ENCODE measurements at regions not wholly inside any gene's neighbourhood (a gene's known extent, or its start where the extent isn't known, plus 50 kb on each side); places are given as distances from the start of the nearest gene placed in this dataset.

DNA sequence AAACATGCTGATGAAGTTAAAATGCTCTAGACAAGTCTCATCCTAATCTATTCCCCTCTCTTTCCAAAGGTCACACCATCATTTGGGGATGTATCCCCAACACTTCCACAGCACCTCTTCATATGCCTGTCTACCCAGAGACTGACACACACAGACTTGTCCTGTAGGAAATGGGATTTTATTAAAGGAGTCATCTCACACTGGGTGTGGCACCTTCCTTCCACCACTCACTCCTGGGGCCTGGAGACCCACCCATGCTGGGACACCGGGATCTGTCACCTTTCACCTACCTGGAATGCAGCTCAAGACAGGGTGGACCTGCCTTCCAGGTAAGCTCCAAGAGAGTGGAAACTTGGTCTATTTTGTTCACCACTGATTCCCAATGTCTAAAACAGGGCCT is 99.4 kb upstream of the HAND1 start:
- Histone ChIP-seq H3K4me1 (ENCODE audit: control insufficient read depth, insufficient read depth, low read length) (no peaks in the 10 kb centered on the region), H3K9ac (ENCODE audit: extremely low read depth, low read length, poor library complexity, severe bottlenecking) (no peak overlapping the region), H3K27me3 (ENCODE audit: control insufficient read depth, insufficient read depth, low read length, poor library complexity, severe bottlenecking) (no peaks in the 10 kb centered on the region), H3K36me3 (ENCODE audit: control insufficient read depth, insufficient read depth, low read length) (no peaks in the 10 kb centered on the region), H3K9me3 (ENCODE audit: control insufficient read depth, low read length) (no peaks in the 10 kb centered on the region), H3K27ac (ENCODE audit: low read depth, low read length) (no peak overlapping the region), H3K4me3 (ENCODE audit: low read length) (no peak overlapping the region)
- Mint-ChIP-seq H3K4me3 (no peak overlapping the region), H3K4me1 (peaks cover 20% of the 10 kb centered on the region), H3K9me3 (no peaks in the 10 kb centered on the region), H3K36me3 (ENCODE audit: low read depth) (no peaks in the 10 kb centered on the region), H3K27me3 (ENCODE audit: insufficient read depth) (peaks cover 2% of the 10 kb centered on the region), H3K27ac (no peak overlapping the region)
- TF ChIP-seq, protein P1, sequence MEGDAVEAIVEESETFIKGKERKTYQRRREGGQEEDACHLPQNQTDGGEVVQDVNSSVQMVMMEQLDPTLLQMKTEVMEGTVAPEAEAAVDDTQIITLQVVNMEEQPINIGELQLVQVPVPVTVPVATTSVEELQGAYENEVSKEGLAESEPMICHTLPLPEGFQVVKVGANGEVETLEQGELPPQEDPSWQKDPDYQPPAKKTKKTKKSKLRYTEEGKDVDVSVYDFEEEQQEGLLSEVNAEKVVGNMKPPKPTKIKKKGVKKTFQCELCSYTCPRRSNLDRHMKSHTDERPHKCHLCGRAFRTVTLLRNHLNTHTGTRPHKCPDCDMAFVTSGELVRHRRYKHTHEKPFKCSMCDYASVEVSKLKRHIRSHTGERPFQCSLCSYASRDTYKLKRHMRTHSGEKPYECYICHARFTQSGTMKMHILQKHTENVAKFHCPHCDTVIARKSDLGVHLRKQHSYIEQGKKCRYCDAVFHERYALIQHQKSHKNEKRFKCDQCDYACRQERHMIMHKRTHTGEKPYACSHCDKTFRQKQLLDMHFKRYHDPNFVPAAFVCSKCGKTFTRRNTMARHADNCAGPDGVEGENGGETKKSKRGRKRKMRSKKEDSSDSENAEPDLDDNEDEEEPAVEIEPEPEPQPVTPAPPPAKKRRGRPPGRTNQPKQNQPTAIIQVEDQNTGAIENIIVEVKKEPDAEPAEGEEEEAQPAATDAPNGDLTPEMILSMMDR (conservative IDR thresholded peaks at IDR 0.05): no peak
- no peak for DNase-seq
- WGBS, 2 experiments (ENCODE audit: insufficient coverage in 1 of 2, insufficient read length in 1 of 2): 95% methylated on average over 1 of the region's 1 CpG; no CpG with 5 or more reads in 1 of the 2 experiments

DNA sequence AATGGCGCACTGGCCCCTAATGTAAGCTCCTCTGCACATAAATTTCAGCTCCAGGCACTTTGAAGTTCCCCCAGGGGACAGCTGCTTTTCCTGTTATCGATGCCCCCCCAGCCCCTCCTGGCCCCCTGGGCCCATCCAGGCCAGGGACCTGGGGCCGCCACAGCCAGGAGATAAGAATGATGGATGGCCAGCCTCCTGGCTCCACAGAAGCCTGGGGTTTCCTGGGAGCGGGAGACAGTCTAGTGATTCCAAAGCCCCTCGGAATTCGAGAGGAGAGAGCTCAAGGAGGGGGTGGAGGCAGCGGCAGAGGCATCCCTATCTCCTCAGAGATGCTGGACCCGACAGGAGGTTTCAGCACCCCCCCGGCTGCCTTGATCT is 98.4 kb upstream of the HAND1 start:
- H3K4me1 ChIP-seq (ENCODE audit: control insufficient read depth, insufficient read depth, low read length): no peaks in the 10 kb centered on the region

DNA sequence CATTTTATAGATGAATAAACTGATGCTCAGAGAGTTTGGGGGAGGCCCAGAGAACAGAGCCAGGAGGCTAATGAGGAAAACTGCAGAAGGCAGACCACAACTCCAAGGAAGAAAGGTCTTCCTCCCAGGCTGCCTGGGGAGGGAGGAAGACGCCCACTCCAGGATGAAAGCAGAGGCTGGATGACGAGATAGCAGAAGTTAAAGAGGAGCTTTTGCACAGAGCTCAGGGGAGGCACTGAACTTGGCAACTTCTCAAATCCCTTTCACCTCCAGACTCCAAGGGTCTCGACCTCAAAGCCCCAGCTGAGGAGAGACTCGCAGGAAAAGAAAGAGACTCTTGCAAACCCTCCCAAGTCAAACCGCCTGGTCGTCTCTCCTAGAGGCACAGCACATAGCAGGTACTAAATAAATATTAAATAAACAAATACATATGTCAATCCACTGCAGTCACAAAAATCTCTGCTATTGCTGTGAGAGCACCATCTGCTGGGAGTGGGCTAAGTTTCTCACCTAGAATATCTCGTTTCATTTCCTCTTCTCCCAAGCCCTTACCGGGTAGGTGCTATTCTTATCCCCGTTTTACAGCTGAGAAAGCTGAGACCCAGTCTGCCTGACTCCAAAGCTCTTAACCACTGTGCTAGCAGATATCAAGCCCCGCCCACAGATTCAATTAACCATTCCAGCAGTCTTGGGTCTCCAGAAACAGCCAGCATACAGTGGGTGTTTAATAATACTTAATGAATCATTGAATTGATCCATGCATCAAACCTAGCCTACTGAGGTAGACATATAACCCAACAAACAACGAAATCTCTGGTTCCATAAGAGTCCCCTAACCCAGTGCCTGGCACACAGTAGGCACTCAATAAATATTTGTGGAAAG is 97.8 kb upstream of the HAND1 start:
- no peak overlapping the region for H3K27ac ChIP-seq (ENCODE audit: low read depth, low read length)
- TF ChIP-seq, protein P1 (conservative IDR thresholded peaks at IDR 0.05): peak; percentile 56
- no peak overlapping the region for H3K9ac ChIP-seq (ENCODE audit: extremely low read depth, low read length, poor library complexity, severe bottlenecking)
- H3K4me1 ChIP-seq (ENCODE audit: control insufficient read depth, insufficient read depth, low read length): no peaks in the 10 kb centered on the region
- H3K36me3 ChIP-seq (ENCODE audit: control insufficient read depth, insufficient read depth, low read length): no peaks in the 10 kb centered on the region
- no peaks in the 10 kb centered on the region for H3K36me3 Mint-ChIP-seq (ENCODE audit: low read depth)
- H3K4me3 ChIP-seq (ENCODE audit: low read length): no peak overlapping the region
- no peak overlapping the region for H3K4me3 Mint-ChIP-seq
- 47 to 63% methylated on average over 2 to 10 of the region's 11 CpGs for WGBS, 2 experiments (ENCODE audit: insufficient coverage in 1 of 2, insufficient read length in 1 of 2)
- no peaks in the 10 kb centered on the region for H3K27me3 ChIP-seq (ENCODE audit: control insufficient read depth, insufficient read depth, low read length, poor library complexity, severe bottlenecking)
- H3K27ac Mint-ChIP-seq: no peak overlapping the region
- H3K27me3 Mint-ChIP-seq (ENCODE audit: insufficient read depth): peaks cover 2% of the 10 kb centered on the region
- peaks cover 19% of the 10 kb centered on the region for H3K4me1 Mint-ChIP-seq
- no peaks in the 10 kb centered on the region for H3K9me3 ChIP-seq (ENCODE audit: control insufficient read depth, low read length)
- no peaks in the 10 kb centered on the region for H3K9me3 Mint-ChIP-seq
- DNase-seq: no peak

More for the DNA sequence above, 98.4 kb upstream of the HAND1 start:
- TF ChIP-seq, protein P1 (conservative IDR thresholded peaks at IDR 0.05): no peak
- DNase-seq: no peak
- H3K27ac ChIP-seq (ENCODE audit: low read depth, low read length): no peak overlapping the region
- H3K9me3 ChIP-seq (ENCODE audit: control insufficient read depth, low read length): no peaks in the 10 kb centered on the region
- no peak overlapping the region for H3K4me3 ChIP-seq (ENCODE audit: low read length)
- H3K36me3 ChIP-seq (ENCODE audit: control insufficient read depth, insufficient read depth, low read length): no peaks in the 10 kb centered on the region
- H3K27me3 ChIP-seq (ENCODE audit: control insufficient read depth, insufficient read depth, low read length, poor library complexity, severe bottlenecking): no peaks in the 10 kb centered on the region
- WGBS, 2 experiments (ENCODE audit: insufficient coverage in 1 of 2, insufficient read length in 1 of 2): 61 to 77% methylated on average over 8 to 9 of the region's 9 CpGs
- no peak overlapping the region for H3K9ac ChIP-seq (ENCODE audit: extremely low read depth, low read length, poor library complexity, severe bottlenecking)
- H3K4me3 Mint-ChIP-seq: no peak overlapping the region
- H3K36me3 Mint-ChIP-seq (ENCODE audit: low read depth): no peaks in the 10 kb centered on the region
- H3K4me1 Mint-ChIP-seq: peaks cover 16% of the 10 kb centered on the region
- H3K9me3 Mint-ChIP-seq: no peaks in the 10 kb centered on the region
- H3K27ac Mint-ChIP-seq: no peak overlapping the region
- H3K27me3 Mint-ChIP-seq (ENCODE audit: insufficient read depth): peaks cover 2% of the 10 kb centered on the region
